ENCODE measurements at regions not wholly inside any gene's neighbourhood (a gene's known extent, or its start where the extent isn't known, plus 50 kb on each side); places are given as distances from the start of the nearest gene placed in this dataset.
"Not testable (repeated sequence)": the region's sequence is repeated elsewhere in the genome, so short reads cannot be mapped to it uniquely, and the experiment has no call there.

GRCh38 chr2:166647935-166648334 is 153.9 kb upstream of the SCN7A start:
- DNase-seq (ENCODE audit: low read depth, low spot score) = no peak
- ChIA-PET POLR2A (no interaction called here), CTCF (interaction anchor here (0.5 kb wide), 1 partner anchor 203 kb away, joined by 5 read pairs; no protein-coding TSS in a partner anchor)
- TF ChIP-seq CTCF (IDR thresholded peaks at IDR 0.05; ENCODE audit: low read depth, low read length) = no peak
- H3K27me3 ChIP-seq (ENCODE audit: control insufficient read depth, insufficient read depth, low read length) = no peaks in the 10 kb centered on the region
- no peak overlapping the region for H3K27ac ChIP-seq (ENCODE audit: low read depth, low read length)
- H3K9me3 ChIP-seq (ENCODE audit: control insufficient read depth, insufficient read depth, low read length) = no peaks in the 10 kb centered on the region
- no peak overlapping the region for H3K4me3 ChIP-seq (ENCODE audit: low read depth, low read length)

GRCh38 chr2:166643980-166644379 is 149.9 kb upstream of the SCN7A start:
- ChIA-PET CTCF (no interaction called here), POLR2A (no interaction called here)
- DNase-seq (ENCODE audit: low read depth, low spot score) = no peak

GRCh38 chr2:166641516-166641915 is 147.5 kb upstream of the SCN7A start:
- H3K27me3 ChIP-seq (ENCODE audit: control insufficient read depth, insufficient read depth, low read length); POLR2A ChIA-PET; H3K9me3 ChIP-seq (ENCODE audit: control insufficient read depth, insufficient read depth, low read length); H3K27ac ChIP-seq (ENCODE audit: low read depth, low read length); DNase-seq (ENCODE audit: low read depth, low spot score); H3K4me3 ChIP-seq (ENCODE audit: low read depth, low read length): not testable (repeated sequence)
- CTCF ChIA-PET = interaction anchor here (1.0 kb wide), 1 partner anchor 570 kb away, joined by 3 read pairs; no protein-coding TSS in a partner anchor

More at GRCh38 chr2:166643980-166644379, 149.9 kb upstream of the SCN7A start:
- H3K27ac ChIP-seq (ENCODE audit: low read depth, low read length) = no peak overlapping the region
- no peak overlapping the region for H3K4me3 ChIP-seq (ENCODE audit: low read depth, low read length)
- TF ChIP-seq CTCF (IDR thresholded peaks at IDR 0.05; ENCODE audit: low read depth, low read length) = no peak
- no peaks in the 10 kb centered on the region for H3K27me3 ChIP-seq (ENCODE audit: control insufficient read depth, insufficient read depth, low read length)
- no peaks in the 10 kb centered on the region for H3K9me3 ChIP-seq (ENCODE audit: control insufficient read depth, insufficient read depth, low read length)

- DNase-seq (ENCODE audit: low read depth, low spot score) = no peak
- peaks cover 5% of the 10 kb centered on the region; the same call in 1 of the 2 replicates for H3K9me3 ChIP-seq (ENCODE audit: control insufficient read depth, insufficient read depth, low read length)
- no peak overlapping the region for H3K27ac ChIP-seq (ENCODE audit: low read depth, low read length)
- POLR2A ChIA-PET = no interaction called here
- TF ChIP-seq CTCF (IDR thresholded peaks at IDR 0.05; ENCODE audit: low read depth, low read length) = no peak
- no peaks in the 10 kb centered on the region for H3K27me3 ChIP-seq (ENCODE audit: control insufficient read depth, insufficient read depth, low read length)
- CTCF ChIA-PET = no interaction called here
- H3K4me3 ChIP-seq (ENCODE audit: low read depth, low read length) = no peak overlapping the region
Measured at GRCh38 chr2:166637051-166637450, 143.0 kb upstream of the SCN7A start.

- DNase-seq (ENCODE audit: low read depth, low spot score) = no peak
- no peak overlapping the region for H3K27ac ChIP-seq (ENCODE audit: low read depth, low read length)
- CTCF ChIA-PET = no interaction called here
Measured at GRCh38 chr2:166634706-166635105, 140.7 kb upstream of the SCN7A start.

More at GRCh38 chr2:166634706-166635105, 140.7 kb upstream of the SCN7A start:
- H3K27me3 ChIP-seq (ENCODE audit: control insufficient read depth, insufficient read depth, low read length) = no peaks in the 10 kb centered on the region
- no peak for TF ChIP-seq CTCF (IDR thresholded peaks at IDR 0.05; ENCODE audit: low read depth, low read length)
- H3K4me3 ChIP-seq (ENCODE audit: low read depth, low read length) = no peak overlapping the region
- peaks cover 6% of the 10 kb centered on the region; the same call in 1 of the 2 replicates for H3K9me3 ChIP-seq (ENCODE audit: control insufficient read depth, insufficient read depth, low read length)
- POLR2A ChIA-PET = no interaction called here

Measured in AG04450 (cell line).